ENCODE measurements at regions not wholly inside any gene's neighbourhood (a gene's known extent, or its start where the extent isn't known, plus 50 kb on each side); places are given as distances from the start of the nearest gene placed in this dataset.
"Not testable (repeated sequence)": the region's sequence is repeated elsewhere in the genome, so short reads cannot be mapped to it uniquely, and the experiment has no call there.

GRCh38 chr1:232709386-232709785 lies 79.5 kb upstream of the SIPA1L2 start:
- intact Hi-C loops (cut with DNase I): no loop called here
- DNase-seq (no peak), ATAC-seq (ENCODE audit: poor library complexity) (no peak)

- no peak for ATAC-seq (ENCODE audit: poor library complexity)
- intact Hi-C loops (cut with DNase I): no loop called here
These were observed 82.1 kb upstream of the SIPA1L2 start for GRCh38 chr1:232711996-232712395.

GRCh38 chr1:232713785-232714184 lies 83.9 kb upstream of the SIPA1L2 start:
- intact Hi-C loops (cut with DNase I): no loop called here
- no peak for DNase-seq
- no peak for ATAC-seq (ENCODE audit: poor library complexity)

More at GRCh38 chr1:232711996-232712395, 82.1 kb upstream of the SIPA1L2 start:
- DNase-seq: no peak

- intact Hi-C loops (cut with DNase I): no loop called here
- ATAC-seq (ENCODE audit: poor library complexity) (no peak), DNase-seq (no peak)
These were observed 85.2 kb upstream of the SIPA1L2 start for GRCh38 chr1:232715154-232715553.

GRCh38 chr1:232717911-232718310 lies 87.3 kb upstream of the MAP10 start:
- ATAC-seq (ENCODE audit: poor library complexity); intact Hi-C loops (cut with DNase I); DNase-seq: not testable (repeated sequence)

GRCh38 chr1:232718928-232719927 lies 86.0 kb upstream of the MAP10 start:
- DNase-seq (no peak), ATAC-seq (ENCODE audit: poor library complexity) (no peak)
- intact Hi-C loops (cut with DNase I): no loop called here

- intact Hi-C loops (cut with DNase I): no loop called here
- DNase-seq (no peak), ATAC-seq (ENCODE audit: poor library complexity) (no peak)
These were observed 82.6 kb upstream of the MAP10 start for GRCh38 chr1:232722626-232723025.

GRCh38 chr1:232725305-232726047 lies 79.7 kb upstream of the MAP10 start:
- DNase-seq (no peak), ATAC-seq (ENCODE audit: poor library complexity) (no peak)
- intact Hi-C loops (cut with DNase I): no loop called here

GRCh38 chr1:232726048-232726779 lies 79.0 kb upstream of the MAP10 start:
- intact Hi-C loops (cut with DNase I): no loop called here
- ATAC-seq (ENCODE audit: poor library complexity) (no peak), DNase-seq (no peak)

- intact Hi-C loops (cut with DNase I): no loop called here
- ATAC-seq (ENCODE audit: poor library complexity): peak; percentile 87
- no peak for DNase-seq
These were observed 76.5 kb upstream of the MAP10 start for GRCh38 chr1:232728507-232729263.

GRCh38 chr1:232732344-232732910 lies 72.8 kb upstream of the MAP10 start:
- no peak for ATAC-seq (ENCODE audit: poor library complexity)
- intact Hi-C loops (cut with DNase I): no loop called here

GRCh38 chr1:232737917-232738316 lies 67.3 kb upstream of the MAP10 start:
- ATAC-seq (ENCODE audit: poor library complexity): no peak
- DNase-seq: no peak
- intact Hi-C loops (cut with DNase I): no loop called here

More at GRCh38 chr1:232732344-232732910, 72.8 kb upstream of the MAP10 start:
- no peak for DNase-seq

- ATAC-seq (ENCODE audit: poor library complexity) (no peak), DNase-seq (no peak)
- intact Hi-C loops (cut with DNase I): no loop called here
These were observed 61.2 kb upstream of the MAP10 start for GRCh38 chr1:232743999-232744398.

- intact Hi-C loops (cut with DNase I): no loop called here
- no peak for ATAC-seq (ENCODE audit: poor library complexity)
- DNase-seq: no peak
These were observed 60.4 kb upstream of the MAP10 start for GRCh38 chr1:232744847-232745246.

GRCh38 chr1:232745698-232746097 lies 59.5 kb upstream of the MAP10 start:
- intact Hi-C loops (cut with DNase I); DNase-seq; ATAC-seq (ENCODE audit: poor library complexity): not testable (repeated sequence)

GRCh38 chr1:232748910-232749368 lies 56.3 kb upstream of the MAP10 start:
- intact Hi-C loops (cut with DNase I): no loop called here
- no peak for DNase-seq
- no peak for ATAC-seq (ENCODE audit: poor library complexity)

GRCh38 chr1:232751393-232752140 lies 53.6 kb upstream of the MAP10 start:
- DNase-seq: no peak
- intact Hi-C loops (cut with DNase I): no loop called here
- no peak for ATAC-seq (ENCODE audit: poor library complexity)
